T-helper 2 cell treated with Interferon-gamma antibody and Interleukin-4, amounts not matched to agents 5 μg/mL and 100 μg/mL, for 36 hours (primary cell): ENCODE measurements at regions not wholly inside any gene's neighbourhood (a gene's known extent, or its start where the extent isn't known, plus 50 kb on each side); places are given as distances from the start of the nearest gene placed in this dataset.

ENCODE experiments used
- DNase-seq: peaks from one replicate; pipeline ENCODE4 v3.0.0; 2021; ENCODE audit warnings: low spot score
- H3K27ac Mint-ChIP-seq: one replicate; pipeline ENCODE4 v1.8.0; 2021; ENCODE audit warnings: mild to moderate bottlenecking, mixed read lengths
- H3K27me3 Mint-ChIP-seq: one replicate; pipeline ENCODE4 v1.8.0; 2021; ENCODE audit warnings: low read depth, mixed read lengths
- H3K36me3 Mint-ChIP-seq: one replicate; pipeline ENCODE4 v1.8.0; 2021; ENCODE audit warnings: low read depth, mixed read lengths
- H3K4me1 Mint-ChIP-seq: one replicate; pipeline ENCODE4 v1.8.0; 2021; ENCODE audit warnings: low read depth, mixed read lengths
- H3K4me3 Mint-ChIP-seq: one replicate; pipeline ENCODE4 v1.8.0; 2022; ENCODE audit warnings: mild to moderate bottlenecking, moderate library complexity, mixed read lengths
- H3K9me3 Mint-ChIP-seq: one replicate; pipeline ENCODE4 v1.8.0; 2021; ENCODE audit warnings: mixed read lengths

DNA sequence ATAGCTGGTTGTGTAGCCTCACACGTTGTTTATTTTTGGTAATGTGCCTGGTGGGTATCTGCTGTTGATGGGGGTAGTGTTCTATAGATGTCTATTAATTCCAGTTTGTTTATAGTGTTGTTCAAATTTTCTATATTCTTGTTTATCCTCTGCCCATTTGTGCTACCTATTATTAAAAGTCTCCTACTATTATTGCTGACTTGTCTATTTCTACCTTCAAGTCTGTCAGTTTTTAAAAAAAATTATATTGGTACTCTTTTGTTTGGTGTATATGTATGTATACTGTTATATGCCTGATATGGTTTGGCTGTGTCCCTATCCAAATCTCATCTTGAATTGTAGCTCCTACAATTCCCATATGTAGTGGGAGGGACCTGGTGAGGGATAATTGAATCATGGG lies 578.6 kb downstream of the PCDH7 start:
- H3K4me1 Mint-ChIP-seq: no peaks in the 10 kb centered on the region
- no peak overlapping the region for H3K4me3 Mint-ChIP-seq
- peaks cover 14% of the 10 kb centered on the region for H3K9me3 Mint-ChIP-seq
- H3K27me3 Mint-ChIP-seq: no peaks in the 10 kb centered on the region
- no peak overlapping the region for H3K27ac Mint-ChIP-seq
- no peak for DNase-seq
- no peaks in the 10 kb centered on the region for H3K36me3 Mint-ChIP-seq

DNA sequence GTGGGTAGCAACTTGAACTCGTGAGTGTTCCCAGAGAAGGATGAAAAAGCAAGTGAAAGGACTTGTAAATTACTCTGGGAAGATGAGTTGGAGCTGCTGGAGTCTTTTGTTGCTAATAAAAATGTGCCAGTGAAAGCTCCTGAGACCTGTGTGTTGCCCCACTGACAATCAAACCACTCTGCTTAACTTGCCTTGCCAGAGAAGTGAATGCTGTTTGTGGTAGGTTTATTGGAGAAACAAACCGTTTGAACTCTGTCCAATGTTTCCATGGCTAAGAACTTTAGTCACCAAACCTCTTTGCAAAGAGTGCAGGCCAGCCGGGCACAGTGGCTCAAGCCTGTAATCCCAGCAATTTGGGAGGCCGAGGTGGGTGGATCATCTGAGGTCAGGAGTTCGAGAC lies 586.9 kb downstream of the PCDH7 start:
- no peak for DNase-seq
- Mint-ChIP-seq H3K9me3 (peaks cover 38% of the 10 kb centered on the region), H3K27me3 (no peaks in the 10 kb centered on the region), H3K4me3 (no peak overlapping the region), H3K27ac (no peak overlapping the region), H3K36me3 (no peaks in the 10 kb centered on the region), H3K4me1 (no peaks in the 10 kb centered on the region)

DNA sequence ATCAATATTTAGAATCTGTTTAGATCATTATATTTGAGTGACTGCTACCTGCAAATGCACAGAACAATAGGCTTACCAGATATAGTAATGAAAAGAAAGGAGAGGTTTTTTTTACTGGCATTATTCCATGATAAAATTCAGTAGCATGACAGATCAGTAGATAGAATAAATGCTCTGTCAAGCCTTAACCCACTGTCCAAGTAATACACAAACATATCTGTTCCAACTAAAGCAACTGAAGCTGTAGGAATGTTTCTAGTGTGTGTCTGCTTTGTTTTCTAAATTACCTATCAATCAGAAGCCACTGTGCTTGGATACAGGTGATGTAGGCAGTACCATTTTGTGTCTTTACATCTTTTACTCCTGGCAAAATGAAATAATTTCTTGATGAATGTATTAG lies 604.6 kb downstream of the PCDH7 start:
- Mint-ChIP-seq H3K36me3 (no peaks in the 10 kb centered on the region), H3K9me3 (peaks cover 33% of the 10 kb centered on the region)

DNA sequence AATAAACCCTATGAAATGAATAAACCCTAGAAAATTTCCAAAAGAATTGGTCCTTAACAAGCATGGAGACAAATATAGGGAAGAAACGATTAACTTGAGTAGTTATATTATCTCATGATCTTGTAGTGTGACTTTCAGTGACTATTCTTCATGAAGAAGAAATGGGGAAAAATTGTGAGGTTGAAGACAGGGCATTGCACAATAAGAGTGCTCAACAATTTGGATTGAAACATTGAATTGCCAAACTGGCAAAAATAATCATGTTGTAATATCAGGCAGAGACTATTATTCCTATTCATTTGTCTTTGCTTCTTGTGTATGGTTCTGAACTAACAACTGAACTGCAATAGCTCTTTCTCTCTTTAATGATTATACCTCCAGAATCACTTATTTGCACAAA lies 605.1 kb downstream of the PCDH7 start:
- no peaks in the 10 kb centered on the region for H3K36me3 Mint-ChIP-seq
- no peak overlapping the region for H3K4me3 Mint-ChIP-seq
- peaks cover 30% of the 10 kb centered on the region for H3K9me3 Mint-ChIP-seq
- no peaks in the 10 kb centered on the region for H3K27me3 Mint-ChIP-seq
- H3K27ac Mint-ChIP-seq: no peak overlapping the region
- no peak for DNase-seq
- H3K4me1 Mint-ChIP-seq: no peaks in the 10 kb centered on the region

More for the DNA sequence above, 604.6 kb downstream of the PCDH7 start:
- Mint-ChIP-seq H3K4me3 (no peak overlapping the region), H3K4me1 (no peaks in the 10 kb centered on the region), H3K27me3 (no peaks in the 10 kb centered on the region), H3K27ac (no peak overlapping the region)
- no peak for DNase-seq

DNA sequence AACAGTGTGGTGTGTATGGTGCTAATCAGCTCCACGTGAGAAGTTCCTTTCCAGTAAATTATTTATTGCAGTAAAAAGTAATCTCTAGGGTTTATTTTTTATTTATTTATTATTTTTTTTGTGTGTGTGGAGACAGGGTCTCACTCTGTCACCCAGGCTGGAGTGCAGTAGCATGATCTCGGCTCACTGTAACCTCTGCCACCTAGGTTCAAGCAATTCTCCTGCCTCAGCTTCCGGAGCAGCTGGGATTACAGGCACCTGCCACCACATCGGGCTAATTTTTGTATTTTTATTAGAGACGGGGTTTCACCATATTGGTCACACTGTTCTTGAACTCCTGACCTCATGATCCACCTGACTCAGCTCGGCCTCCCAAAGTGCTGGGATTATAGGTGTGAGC lies 606.9 kb downstream of the PCDH7 start:
- no peaks in the 10 kb centered on the region for H3K27me3 Mint-ChIP-seq
- H3K4me3 Mint-ChIP-seq: no peak overlapping the region
- H3K4me1 Mint-ChIP-seq: no peaks in the 10 kb centered on the region
- H3K9me3 Mint-ChIP-seq: peaks cover 26% of the 10 kb centered on the region
- DNase-seq: no peak
- no peak overlapping the region for H3K27ac Mint-ChIP-seq
- no peaks in the 10 kb centered on the region for H3K36me3 Mint-ChIP-seq

- Mint-ChIP-seq H3K4me3 (no peak overlapping the region), H3K27me3 (no peaks in the 10 kb centered on the region), H3K36me3 (no peaks in the 10 kb centered on the region), H3K27ac (no peak overlapping the region), H3K9me3 (peaks cover 22% of the 10 kb centered on the region), H3K4me1 (no peaks in the 10 kb centered on the region)
- no peak for DNase-seq
Observed at GRCh38 chr4:31328932-31329331, 608.8 kb downstream of the PCDH7 start.

- DNase-seq: no peak
- no peaks in the 10 kb centered on the region for H3K36me3 Mint-ChIP-seq
- H3K27me3 Mint-ChIP-seq: no peaks in the 10 kb centered on the region
- no peak overlapping the region for H3K27ac Mint-ChIP-seq
- peaks cover 13% of the 10 kb centered on the region for H3K9me3 Mint-ChIP-seq
- H3K4me3 Mint-ChIP-seq: no peak overlapping the region
- H3K4me1 Mint-ChIP-seq: no peaks in the 10 kb centered on the region
Observed at GRCh38 chr4:31334086-31334910, 614.1 kb downstream of the PCDH7 start.

DNA sequence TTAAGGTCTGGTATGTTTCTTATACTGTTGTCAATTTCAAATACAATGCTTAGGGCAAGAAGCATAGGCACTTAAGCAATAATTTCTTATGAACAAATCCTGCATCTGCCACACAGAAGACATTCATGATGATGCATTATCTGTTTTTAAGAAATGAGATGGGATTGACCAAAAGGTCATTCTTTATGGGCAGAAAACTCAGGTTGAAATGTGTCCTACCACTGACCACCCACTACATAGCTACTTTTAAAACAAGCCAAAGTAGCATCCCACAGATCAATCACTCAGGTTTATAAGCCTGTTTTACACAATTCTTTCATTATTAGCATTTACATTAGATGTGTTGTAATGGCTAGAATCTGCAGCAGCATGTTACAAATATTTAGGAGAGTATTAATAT lies 617.8 kb downstream of the PCDH7 start:
- Mint-ChIP-seq H3K4me3 (no peak overlapping the region), H3K9me3 (peaks cover 35% of the 10 kb centered on the region), H3K4me1 (no peaks in the 10 kb centered on the region), H3K27ac (no peak overlapping the region), H3K36me3 (no peaks in the 10 kb centered on the region), H3K27me3 (no peaks in the 10 kb centered on the region)
- DNase-seq: no peak

DNA sequence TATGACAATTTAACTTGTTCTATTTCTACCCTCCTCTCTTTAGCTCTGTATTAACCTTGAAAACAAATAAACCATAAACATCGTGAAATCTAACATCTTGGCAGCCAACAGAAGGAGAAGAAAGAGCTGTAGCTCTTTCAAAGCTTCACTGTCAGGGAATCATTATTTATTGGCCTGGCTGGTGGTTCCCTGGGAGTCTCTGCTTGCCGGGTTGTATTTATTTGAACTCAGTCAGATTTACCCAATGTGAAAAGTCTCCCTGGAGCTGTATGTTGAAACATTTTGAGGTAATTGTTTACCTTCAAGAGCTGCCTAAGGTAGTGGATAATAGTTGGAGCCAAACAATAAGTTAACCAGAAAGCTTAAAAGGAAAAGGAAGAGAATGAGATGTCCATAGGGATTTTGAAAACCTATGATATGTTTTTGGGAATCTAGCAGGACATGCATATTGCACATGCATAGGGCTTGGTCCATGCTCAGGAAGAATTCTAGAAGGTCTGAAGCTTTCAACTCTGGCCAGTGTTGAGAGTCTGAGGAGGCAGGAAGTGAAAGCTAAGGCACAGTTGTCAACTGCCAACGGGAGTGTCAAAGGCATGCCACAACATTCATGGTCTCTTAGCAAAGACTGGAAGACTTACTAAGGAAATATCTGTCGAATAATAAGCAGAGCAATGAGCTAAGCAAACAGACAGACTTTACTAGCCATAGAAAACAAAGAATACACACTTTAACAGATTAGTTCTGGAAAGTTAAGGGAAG lies 621.6 kb downstream of the PCDH7 start:
- DNase-seq: no peak
- Mint-ChIP-seq H3K9me3 (peaks cover 36% of the 10 kb centered on the region), H3K27me3 (no peaks in the 10 kb centered on the region), H3K36me3 (no peaks in the 10 kb centered on the region), H3K4me3 (no peak overlapping the region), H3K4me1 (no peaks in the 10 kb centered on the region), H3K27ac (no peak overlapping the region)

DNA sequence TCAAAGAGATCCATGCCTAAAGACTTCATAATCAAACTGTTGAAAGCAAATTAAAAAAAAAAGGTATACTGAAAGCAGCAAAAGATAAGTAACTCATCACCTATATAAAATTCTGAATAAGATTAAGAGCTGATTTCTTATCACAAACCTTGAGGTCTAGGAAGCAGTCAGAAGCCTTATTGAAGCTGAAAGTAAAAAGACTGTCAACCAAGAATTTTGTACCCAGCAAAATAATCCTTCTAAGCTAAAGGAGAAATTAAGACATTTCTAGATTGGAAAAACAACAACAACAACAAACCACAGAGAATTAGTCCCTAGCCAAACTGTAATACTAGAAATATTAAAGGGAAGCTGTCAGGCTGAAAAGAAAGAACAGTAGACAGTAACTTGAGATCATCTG lies 622.9 kb downstream of the PCDH7 start:
- Mint-ChIP-seq H3K27me3 (no peaks in the 10 kb centered on the region), H3K4me1 (no peaks in the 10 kb centered on the region), H3K4me3 (no peak overlapping the region), H3K27ac (no peak overlapping the region), H3K36me3 (no peaks in the 10 kb centered on the region), H3K9me3 (peaks cover 32% of the 10 kb centered on the region)
- DNase-seq: no peak

DNA sequence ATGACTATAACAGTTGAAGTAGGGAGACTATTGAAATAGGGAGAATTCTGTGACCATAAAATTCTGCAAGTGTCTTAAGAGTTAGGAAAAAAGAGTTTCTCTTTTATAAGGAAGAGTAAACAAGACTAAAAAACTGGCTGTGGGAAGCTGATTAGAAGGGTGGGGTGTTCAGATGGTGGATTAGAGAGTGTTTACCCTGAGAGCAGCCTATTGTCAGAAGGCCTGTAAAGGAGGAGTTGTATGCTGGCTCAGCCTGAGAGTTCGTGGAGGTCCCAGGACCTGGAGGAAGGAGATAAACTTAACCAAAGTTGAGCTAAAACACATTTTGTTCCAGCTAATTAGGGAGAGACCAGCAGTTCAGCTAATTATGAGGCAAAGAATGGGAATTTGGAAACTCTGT lies 629.7 kb downstream of the PCDH7 start:
- Mint-ChIP-seq H3K4me1 (no peaks in the 10 kb centered on the region), H3K4me3 (no peak overlapping the region), H3K27ac (no peak overlapping the region), H3K27me3 (no peaks in the 10 kb centered on the region), H3K9me3 (peaks cover 31% of the 10 kb centered on the region), H3K36me3 (no peaks in the 10 kb centered on the region)
- no peak for DNase-seq

DNA sequence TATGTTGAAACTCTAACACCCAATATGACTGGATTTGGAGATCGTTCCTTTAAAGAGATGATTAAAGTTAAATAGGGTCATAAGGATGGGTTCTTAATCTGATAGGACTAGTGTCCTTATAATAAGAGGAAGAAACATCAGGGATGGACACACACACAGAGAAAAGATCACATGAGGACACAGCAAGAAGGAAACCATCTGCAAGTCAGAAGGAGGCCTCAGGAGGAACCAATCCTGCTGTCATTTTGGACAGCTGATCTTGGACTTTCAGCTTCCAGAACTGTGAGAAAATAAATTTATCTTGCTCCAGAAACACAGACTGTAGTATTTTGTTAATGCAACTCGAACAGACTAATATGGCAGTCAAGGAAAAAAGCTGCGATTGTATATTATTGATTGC lies 631.5 kb downstream of the PCDH7 start:
- no peak for DNase-seq
- H3K4me3 Mint-ChIP-seq: no peak overlapping the region
- H3K9me3 Mint-ChIP-seq: peaks cover 25% of the 10 kb centered on the region
- no peaks in the 10 kb centered on the region for H3K36me3 Mint-ChIP-seq
- no peaks in the 10 kb centered on the region for H3K4me1 Mint-ChIP-seq
- H3K27me3 Mint-ChIP-seq: no peaks in the 10 kb centered on the region
- H3K27ac Mint-ChIP-seq: no peak overlapping the region

DNA sequence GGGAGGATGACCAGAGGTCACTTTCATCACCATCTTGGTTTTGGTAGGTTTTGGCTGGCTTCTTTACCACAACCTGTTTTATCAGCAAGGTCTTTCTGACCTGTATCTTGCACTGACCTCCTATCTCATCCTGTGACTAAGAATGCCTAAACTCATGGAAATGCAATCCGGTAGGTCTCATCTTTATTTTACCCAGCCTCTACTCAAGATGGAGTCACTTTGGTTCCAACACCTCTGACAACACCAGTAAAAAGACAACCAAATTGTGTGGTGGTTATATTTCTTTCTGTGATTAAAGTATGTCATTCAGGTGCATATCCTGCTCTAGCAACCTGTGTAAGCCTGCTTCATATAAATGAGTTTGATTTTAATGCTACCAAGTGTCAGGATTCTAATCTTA lies 636.7 kb downstream of the PCDH7 start:
- Mint-ChIP-seq H3K4me3 (no peak overlapping the region), H3K36me3 (no peaks in the 10 kb centered on the region), H3K4me1 (no peaks in the 10 kb centered on the region), H3K27ac (no peak overlapping the region), H3K27me3 (no peaks in the 10 kb centered on the region), H3K9me3 (peaks cover 14% of the 10 kb centered on the region)
- DNase-seq: no peak

DNA sequence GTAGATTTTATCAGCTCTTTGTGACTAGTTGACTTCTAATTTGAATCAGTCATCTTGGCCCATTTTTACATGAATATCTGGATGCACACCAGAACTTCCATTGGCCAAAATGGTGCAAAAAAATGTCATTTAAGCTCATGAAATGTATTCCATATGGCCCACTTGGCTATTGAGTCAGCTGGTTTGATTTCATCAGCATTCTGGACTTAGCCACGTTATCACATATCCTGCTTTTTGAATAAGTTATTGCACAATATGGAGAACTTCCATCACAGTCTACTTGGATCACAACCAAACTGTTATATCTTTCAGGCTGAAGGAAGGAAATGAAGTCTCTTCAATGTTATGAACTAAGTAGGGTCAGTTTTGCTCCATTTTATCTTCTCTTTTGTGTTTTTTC lies 640.6 kb downstream of the PCDH7 start:
- Mint-ChIP-seq H3K36me3 (no peaks in the 10 kb centered on the region), H3K4me1 (no peaks in the 10 kb centered on the region), H3K9me3 (peaks cover 9% of the 10 kb centered on the region), H3K4me3 (no peak overlapping the region), H3K27me3 (no peaks in the 10 kb centered on the region), H3K27ac (no peak overlapping the region)
- DNase-seq: no peak
